ENCODE measurements at regions not wholly inside any gene's neighbourhood (a gene's known extent, or its start where the extent isn't known, plus 50 kb on each side); places are given as distances from the start of the nearest gene placed in this dataset.

DNA sequence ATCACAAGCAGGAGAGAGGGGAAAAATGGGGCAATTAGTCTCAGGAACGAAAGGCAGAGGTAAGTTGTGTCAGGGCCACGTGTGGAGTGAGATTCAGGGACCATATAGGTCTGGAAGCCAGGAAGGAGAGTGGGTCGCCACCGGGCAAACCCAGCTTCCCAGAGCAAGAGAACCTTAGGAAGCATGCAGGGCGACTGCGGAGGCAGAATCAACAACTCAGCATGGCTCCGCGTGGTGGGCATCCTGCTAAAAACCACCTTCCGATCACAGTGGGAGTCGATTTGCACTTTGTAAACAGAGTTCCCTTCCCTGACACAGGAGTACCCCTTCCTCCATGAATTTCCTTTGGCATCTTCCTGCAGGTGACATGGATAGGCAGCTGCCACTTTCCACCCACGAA lies 114.6 kb downstream of the TTC32 start:
- no peak for TF ChIP-seq POLR2A (IDR thresholded peaks at IDR 0.05)
- TF ChIP-seq, protein P1, sequence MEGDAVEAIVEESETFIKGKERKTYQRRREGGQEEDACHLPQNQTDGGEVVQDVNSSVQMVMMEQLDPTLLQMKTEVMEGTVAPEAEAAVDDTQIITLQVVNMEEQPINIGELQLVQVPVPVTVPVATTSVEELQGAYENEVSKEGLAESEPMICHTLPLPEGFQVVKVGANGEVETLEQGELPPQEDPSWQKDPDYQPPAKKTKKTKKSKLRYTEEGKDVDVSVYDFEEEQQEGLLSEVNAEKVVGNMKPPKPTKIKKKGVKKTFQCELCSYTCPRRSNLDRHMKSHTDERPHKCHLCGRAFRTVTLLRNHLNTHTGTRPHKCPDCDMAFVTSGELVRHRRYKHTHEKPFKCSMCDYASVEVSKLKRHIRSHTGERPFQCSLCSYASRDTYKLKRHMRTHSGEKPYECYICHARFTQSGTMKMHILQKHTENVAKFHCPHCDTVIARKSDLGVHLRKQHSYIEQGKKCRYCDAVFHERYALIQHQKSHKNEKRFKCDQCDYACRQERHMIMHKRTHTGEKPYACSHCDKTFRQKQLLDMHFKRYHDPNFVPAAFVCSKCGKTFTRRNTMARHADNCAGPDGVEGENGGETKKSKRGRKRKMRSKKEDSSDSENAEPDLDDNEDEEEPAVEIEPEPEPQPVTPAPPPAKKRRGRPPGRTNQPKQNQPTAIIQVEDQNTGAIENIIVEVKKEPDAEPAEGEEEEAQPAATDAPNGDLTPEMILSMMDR (IDR thresholded peaks at IDR 0.05) = no peak
- TF ChIP-seq EP300 (IDR thresholded peaks at IDR 0.05) = no peak
- TF ChIP-seq POLR2AphosphoS5 (IDR thresholded peaks at IDR 0.05) = no peak

Data from upper lobe of left lung (tissue), 4 donors.